Daoy (cell line): ENCODE measurements at regions not wholly inside any gene's neighbourhood (a gene's known extent, or its start where the extent isn't known, plus 50 kb on each side); places are given as distances from the start of the nearest gene placed in this dataset.

Experiments
- DNase-seq: peaks from one replicate; pipeline ENCODE4 v3.0.0-alpha.2; 2015; ENCODE audit warnings: low read depth

GRCh38 chr4:123807866-123808265, 411.3 kb downstream of the SPRY1 start:
- DNase-seq, result no peak

GRCh38 chr4:123809864-123810263, 413.3 kb downstream of the SPRY1 start:
- DNase-seq, result no peak

GRCh38 chr4:123812066-123812390, 415.4 kb downstream of the SPRY1 start:
- DNase-seq, result no peak

- DNase-seq, result no peak
These were observed 417.3 kb downstream of the SPRY1 start for GRCh38 chr4:123813901-123814300.

GRCh38 chr4:123816462-123816861, 419.9 kb downstream of the SPRY1 start:
- DNase-seq, result no peak

GRCh38 chr4:123817025-123817688, 420.6 kb downstream of the SPRY1 start:
- DNase-seq, result no peak

- DNase-seq, result no peak
These were observed 422.9 kb downstream of the SPRY1 start for GRCh38 chr4:123819362-123820035.

GRCh38 chr4:123821861-123822260, 425.3 kb downstream of the SPRY1 start:
- DNase-seq, result no peak

GRCh38 chr4:123822353-123822752, 425.8 kb downstream of the SPRY1 start:
- DNase-seq, result no peak

GRCh38 chr4:123823244-123823643, 426.6 kb downstream of the SPRY1 start:
- no peak for DNase-seq

- DNase-seq, result no peak
These were observed 427.9 kb downstream of the SPRY1 start for GRCh38 chr4:123824524-123824923.

GRCh38 chr4:123825596-123826291, 429.1 kb downstream of the SPRY1 start:
- DNase-seq, result no peak

- peak; percentile 19 for DNase-seq
These were observed 430.3 kb downstream of the SPRY1 start for GRCh38 chr4:123826896-123827295.

GRCh38 chr4:123827511-123827910, 430.9 kb downstream of the SPRY1 start:
- DNase-seq, result no peak

- DNase-seq, result no peak
These were observed 434.3 kb downstream of the SPRY1 start for GRCh38 chr4:123830930-123831329.

- DNase-seq, result peak; percentile 85
These were observed 435.8 kb downstream of the SPRY1 start for GRCh38 chr4:123832173-123833026.

GRCh38 chr4:123833171-123833643, 436.6 kb downstream of the SPRY1 start:
- DNase-seq, result peak; percentile 2

- DNase-seq, result no peak
These were observed 439.4 kb downstream of the SPRY1 start for GRCh38 chr4:123835831-123836590.

- DNase-seq, result no peak
These were observed 440.4 kb downstream of the SPRY1 start for GRCh38 chr4:123836851-123837595.

GRCh38 chr4:123838474-123838873, 441.9 kb downstream of the SPRY1 start:
- no peak for DNase-seq

- DNase-seq, result no peak
These were observed 443.6 kb downstream of the SPRY1 start for GRCh38 chr4:123840197-123840596.
